Upper lobe of left lung (tissue), 6 donors: ENCODE measurements at regions not wholly inside any gene's neighbourhood (a gene's known extent, or its start where the extent isn't known, plus 50 kb on each side); places are given as distances from the start of the nearest gene placed in this dataset.

Experiments used
- ATAC-seq, 2 donors: fragments of 200-7000 bp; cut with Tn5 transposase; one replicate each; pipeline ENCODE4 v1.9.1; 2022; ENCODE audit warnings: mild to moderate bottlenecking in 2 of 2, moderate library complexity in 2 of 2; ENCODE audit not compliant: low FRiP score in 2 of 2
- DNase-seq, 2 donors: peaks; one replicate each; pipeline ENCODE4 v3.0.0-alpha.2; 2019 to 2020
- H3K27ac ChIP-seq, 4 donors: fragments of 200-600 bp; sonication (generic); one replicate each; pipeline ENCODE4 v1.5.1; 2016 to 2019
- H3K27me3 ChIP-seq, 4 donors: fragments of 200-600 bp; sonication (generic); one replicate each; pipeline ENCODE4 v1.5.1; 2017 to 2019
- H3K36me3 ChIP-seq, 4 donors: fragments of 200-600 bp; sonication (generic); one replicate each; pipeline ENCODE4 v1.5.1; 2016 to 2019
- H3K4me1 ChIP-seq, 4 donors: fragments of 200-600 bp; sonication (generic); one replicate each; pipeline ENCODE4 v1.5.1; 2018 to 2019
- H3K4me3 ChIP-seq, 4 donors: fragments of 200-600 bp; sonication (generic); one replicate each; pipeline ENCODE4 v1.5.1; 2017 to 2019; ENCODE audit warnings: mild to moderate bottlenecking in 2 of 4, moderate library complexity in 1 of 4
- H3K9me3 ChIP-seq, 4 donors: fragments of 200-600 bp; sonication (generic); one replicate each; pipeline ENCODE4 v1.5.1; 2018 to 2019
- CTCF ChIP-seq, 6 experiments: fragments of 450-650 bp in 4 of 6; fragments of 200-600 bp in 2 of 6; sonication (generic) in 2 of 6; IDR thresholded peaks; one replicate each; pipeline ENCODE4 v1.5.1; 2016 to 2019; ENCODE audit warnings: antibody characterized with exemption in 6 of 6
- EP300 ChIP-seq, 4 donors: sonication (generic); formaldehyde crosslinking; IDR thresholded peaks; one replicate each; pipeline ENCODE4 v1.5.1; 2017; ENCODE audit warnings: antibody characterized with exemption in 4 of 4, control low read depth in 2 of 4
- POLR2A ChIP-seq, 4 donors: fragments of 450-650 bp; IDR thresholded peaks; one replicate each; pipeline ENCODE4 v1.5.1; 2016 to 2017; ENCODE audit warnings: antibody characterized with exemption in 4 of 4, mild to moderate bottlenecking in 2 of 4
- POLR2AphosphoS5 ChIP-seq, 2 donors: sonication (generic); formaldehyde crosslinking; IDR thresholded peaks; one replicate each; pipeline ENCODE4 v1.5.1; 2017; ENCODE audit warnings: antibody characterized with exemption in 2 of 2
- WGBS, 2 donors: methylation state at CpG; one replicate each; pipeline ENCODE4 v1.1.5; 2017 to 2018; 5-methylcytosine and 5-hydroxymethylcytosine counted together
- donor health status: DM: no; HTN: no; CAD: no; lungs with moderate emphysema.
- donor health status: DM: no; HTN: yes; CAD: no; lungs with severe emphysema.

GRCh38 chr4:179124419-179124818 is 1682.2 kb upstream of the AGA start:
- Histone ChIP-seq H3K36me3 (no peaks in the 10 kb centered on the region), H3K27me3 (no peaks in the 10 kb centered on the region), H3K9me3 (no peaks in the 10 kb centered on the region), H3K27ac (no peak overlapping the region), H3K4me3 (no peak overlapping the region), H3K4me1 (no peaks in the 10 kb centered on the region)
- ATAC-seq (no peak), DNase-seq (no peak)
- TF ChIP-seq EP300 (IDR thresholded peaks at IDR 0.05) (no peak), POLR2AphosphoS5 (IDR thresholded peaks at IDR 0.05) (no peak), CTCF (IDR thresholded peaks at IDR 0.05) (no peak), POLR2A (IDR thresholded peaks at IDR 0.05) (no peak)
- 92 to 94% methylated on average over 4 of the region's 4 CpGs for WGBS, 2 donors

GRCh38 chr4:179124957-179125356 is 1682.7 kb upstream of the AGA start:
- DNase-seq = no peak
- no peak overlapping the region for H3K27ac ChIP-seq
- no peak overlapping the region for H3K4me3 ChIP-seq
- no peaks in the 10 kb centered on the region for H3K9me3 ChIP-seq
- H3K27me3 ChIP-seq = no peaks in the 10 kb centered on the region
- no peaks in the 10 kb centered on the region for H3K4me1 ChIP-seq
- no peaks in the 10 kb centered on the region for H3K36me3 ChIP-seq
- 52 to 70% methylated on average over 1 of the region's 1 CpG for WGBS, 2 donors
- no peak for ATAC-seq
- TF ChIP-seq EP300 (IDR thresholded peaks at IDR 0.05) (no peak), POLR2A (IDR thresholded peaks at IDR 0.05) (no peak), CTCF (IDR thresholded peaks at IDR 0.05) (no peak), POLR2AphosphoS5 (IDR thresholded peaks at IDR 0.05) (no peak)

GRCh38 chr4:179125870-179126269 is 1683.6 kb upstream of the AGA start:
- Histone ChIP-seq H3K27me3 (no peaks in the 10 kb centered on the region), H3K4me3 (no peak overlapping the region), H3K27ac (no peak overlapping the region), H3K9me3 (no peaks in the 10 kb centered on the region), H3K4me1 (no peaks in the 10 kb centered on the region), H3K36me3 (no peaks in the 10 kb centered on the region)
- DNase-seq (no peak), ATAC-seq (no peak)
- no peak for TF ChIP-seq EP300 (IDR thresholded peaks at IDR 0.05)
- TF ChIP-seq CTCF (IDR thresholded peaks at IDR 0.05) = no peak
- TF ChIP-seq POLR2AphosphoS5 (IDR thresholded peaks at IDR 0.05) = no peak
- no peak for TF ChIP-seq POLR2A (IDR thresholded peaks at IDR 0.05)
- 49 to 62% methylated on average over 2 of the region's 2 CpGs for WGBS, 2 donors

GRCh38 chr4:179128299-179128698 is 1686.1 kb upstream of the AGA start:
- Histone ChIP-seq H3K4me1 (no peaks in the 10 kb centered on the region), H3K9me3 (no peaks in the 10 kb centered on the region), H3K36me3 (no peaks in the 10 kb centered on the region), H3K4me3 (no peak overlapping the region), H3K27ac (no peak overlapping the region), H3K27me3 (no peaks in the 10 kb centered on the region)
- DNase-seq (no peak), ATAC-seq (no peak)
- TF ChIP-seq POLR2A (IDR thresholded peaks at IDR 0.05) = no peak
- TF ChIP-seq EP300 (IDR thresholded peaks at IDR 0.05) = no peak
- TF ChIP-seq CTCF (IDR thresholded peaks at IDR 0.05) = no peak
- no peak for TF ChIP-seq POLR2AphosphoS5 (IDR thresholded peaks at IDR 0.05)
- 40 to 41% methylated on average over 4 of the region's 4 CpGs for WGBS, 2 donors

GRCh38 chr4:179130122-179130714 is 1688.0 kb upstream of the AGA start:
- Histone ChIP-seq H3K9me3 (no peaks in the 10 kb centered on the region), H3K27ac (no peak overlapping the region), H3K4me3 (no peak overlapping the region), H3K36me3 (no peaks in the 10 kb centered on the region), H3K4me1 (no peaks in the 10 kb centered on the region), H3K27me3 (no peaks in the 10 kb centered on the region)
- WGBS, 2 donors = 74 to 86% methylated on average over 2 of the region's 2 CpGs
- DNase-seq (no peak), ATAC-seq (no peak)
- TF ChIP-seq POLR2A (IDR thresholded peaks at IDR 0.05) = no peak
- TF ChIP-seq EP300 (IDR thresholded peaks at IDR 0.05) = no peak
- TF ChIP-seq CTCF (IDR thresholded peaks at IDR 0.05) = no peak
- no peak for TF ChIP-seq POLR2AphosphoS5 (IDR thresholded peaks at IDR 0.05)
